ENCODE measurements at regions not wholly inside any gene's neighbourhood (a gene's known extent, or its start where the extent isn't known, plus 50 kb on each side); places are given as distances from the start of the nearest gene placed in this dataset.

- Histone ChIP-seq H3K79me2 (ENCODE audit: insufficient read depth, low read length) (no peaks in the 10 kb centered on the region), H3K9me3 (ENCODE audit: insufficient read depth, low read depth, low read length) (no peaks in the 10 kb centered on the region), H3K9ac (ENCODE audit: low read length) (no peak overlapping the region), H3K4me1 (ENCODE audit: insufficient read depth, low read length) (peaks cover 12% of the 10 kb centered on the region), H3K4me3 (ENCODE audit: insufficient read depth, low read depth, low read length) (no peak overlapping the region), H3K27me3 (ENCODE audit: insufficient read depth, low read length) (no peaks in the 10 kb centered on the region), H3K4me2 (ENCODE audit: low read length) (no peak overlapping the region), H3K27ac (ENCODE audit: low read depth, low read length) (no peak overlapping the region), H3K36me3 (ENCODE audit: insufficient read depth, low read length) (no peaks in the 10 kb centered on the region), H4K20me1 (ENCODE audit: insufficient read depth, low read length) (no peaks in the 10 kb centered on the region), H2AFZ (ENCODE audit: low read depth, low read length) (no peak overlapping the region)
- H3K9me3 Mint-ChIP-seq (ENCODE audit: unreplicated experiment) = peaks cover 10% of the 10 kb centered on the region
- H3K27ac Mint-ChIP-seq (ENCODE audit: unreplicated experiment) = peak overlapping the region; percentile 47
- H3K27me3 Mint-ChIP-seq (ENCODE audit: low read depth, unreplicated experiment) = no peaks in the 10 kb centered on the region
- TF ChIP-seq CTCF (IDR thresholded peaks at IDR 0.05; ENCODE audit: insufficient read depth, low read depth, low read length) (no peak), EZH2 (IDR thresholded peaks at IDR 0.05; ENCODE audit: insufficient read depth, low read length) (no peak)
- DNase-seq (ENCODE audit: low read depth) (no peak), FAIRE-seq (no peak)
- peaks cover 15% of the 10 kb centered on the region for H3K4me1 Mint-ChIP-seq (ENCODE audit: low read depth, unreplicated experiment)
- H3K4me3 Mint-ChIP-seq (ENCODE audit: unreplicated experiment) = no peak overlapping the region
- H3K36me3 Mint-ChIP-seq (ENCODE audit: low read depth, unreplicated experiment) = peaks cover 2% of the 10 kb centered on the region
Measured at GRCh38 chr2:217206907-217207698, 347.2 kb upstream of the TNP1 start.

GRCh38 chr2:217206016-217206725, 346.3 kb upstream of the TNP1 start:
- no peak for FAIRE-seq
- Histone ChIP-seq H3K9ac (ENCODE audit: low read length) (no peak overlapping the region), H2AFZ (ENCODE audit: low read depth, low read length) (no peak overlapping the region), H3K27ac (ENCODE audit: low read depth, low read length) (no peak overlapping the region), H4K20me1 (ENCODE audit: insufficient read depth, low read length) (no peaks in the 10 kb centered on the region), H3K36me3 (ENCODE audit: insufficient read depth, low read length) (no peaks in the 10 kb centered on the region), H3K4me3 (ENCODE audit: insufficient read depth, low read depth, low read length) (no peak overlapping the region), H3K4me2 (ENCODE audit: low read length) (no peak overlapping the region), H3K79me2 (ENCODE audit: insufficient read depth, low read length) (no peaks in the 10 kb centered on the region), H3K4me1 (ENCODE audit: insufficient read depth, low read length) (peaks cover 12% of the 10 kb centered on the region), H3K27me3 (ENCODE audit: insufficient read depth, low read length) (no peaks in the 10 kb centered on the region), H3K9me3 (ENCODE audit: insufficient read depth, low read depth, low read length) (no peaks in the 10 kb centered on the region)
- Mint-ChIP-seq H3K9me3 (ENCODE audit: unreplicated experiment) (peaks cover 10% of the 10 kb centered on the region), H3K4me1 (ENCODE audit: low read depth, unreplicated experiment) (peaks cover 15% of the 10 kb centered on the region), H3K27ac (ENCODE audit: unreplicated experiment) (peak overlapping the region; percentile 48), H3K36me3 (ENCODE audit: low read depth, unreplicated experiment) (peaks cover 2% of the 10 kb centered on the region), H3K4me3 (ENCODE audit: unreplicated experiment) (no peak overlapping the region), H3K27me3 (ENCODE audit: low read depth, unreplicated experiment) (no peaks in the 10 kb centered on the region)
- TF ChIP-seq CTCF (IDR thresholded peaks at IDR 0.05; ENCODE audit: insufficient read depth, low read depth, low read length) (no peak), EZH2 (IDR thresholded peaks at IDR 0.05; ENCODE audit: insufficient read depth, low read length) (no peak)
- no peak for DNase-seq (ENCODE audit: low read depth)
